ENCODE measurements at regions not wholly inside any gene's neighbourhood (a gene's known extent, or its start where the extent isn't known, plus 50 kb on each side); places are given as distances from the start of the nearest gene placed in this dataset.

GRCh38 chr10:32169556-32169955 is 113.3 kb upstream of the KIF5B start:
- no peak for DNase-seq

GRCh38 chr10:32167450-32167849 is 111.2 kb upstream of the KIF5B start:
- DNase-seq = no peak

GRCh38 chr10:32166365-32166764 is 110.1 kb upstream of the KIF5B start:
- no peak for DNase-seq

GRCh38 chr10:32163762-32164148 is 107.5 kb upstream of the KIF5B start:
- no peak for DNase-seq

- DNase-seq = no peak
Measured at GRCh38 chr10:32163071-32163761, 107.0 kb upstream of the KIF5B start.

- DNase-seq = no peak
Measured at GRCh38 chr10:32161586-32161985, 105.4 kb upstream of the KIF5B start.

- no peak for DNase-seq
Measured at GRCh38 chr10:32160864-32161263, 104.6 kb upstream of the KIF5B start.

- no peak for DNase-seq
Measured at GRCh38 chr10:32159264-32159663, 103.0 kb upstream of the KIF5B start.

- DNase-seq = no peak
Measured at GRCh38 chr10:32156031-32156495, 99.8 kb upstream of the KIF5B start.

- no peak for DNase-seq
Measured at GRCh38 chr10:32155075-32155516, 98.9 kb upstream of the KIF5B start.

GRCh38 chr10:32153931-32154330 is 97.7 kb upstream of the KIF5B start:
- no peak for DNase-seq

GRCh38 chr10:32153252-32153651 is 97.0 kb upstream of the KIF5B start:
- no peak for DNase-seq

GRCh38 chr10:32151871-32152270 is 95.6 kb upstream of the KIF5B start:
- DNase-seq = no peak

GRCh38 chr10:32150532-32151101 is 94.4 kb upstream of the KIF5B start:
- no peak for DNase-seq

- DNase-seq = no peak
Measured at GRCh38 chr10:32149252-32149955, 93.2 kb upstream of the KIF5B start.

- DNase-seq = no peak
Measured at GRCh38 chr10:32148864-32149251, 92.6 kb upstream of the KIF5B start.

GRCh38 chr10:32147730-32148129 is 91.5 kb upstream of the KIF5B start:
- DNase-seq = no peak

- DNase-seq = no peak
Measured at GRCh38 chr10:32146166-32146565, 89.9 kb upstream of the KIF5B start.

- no peak for DNase-seq
Measured at GRCh38 chr10:32144817-32145688, 88.8 kb upstream of the KIF5B start.

- DNase-seq = no peak
Measured at GRCh38 chr10:32143302-32143847, 87.2 kb upstream of the KIF5B start.

- no peak for DNase-seq
Measured at GRCh38 chr10:32142646-32143045, 86.4 kb upstream of the KIF5B start.

GRCh38 chr10:32141018-32141807 is 85.0 kb upstream of the KIF5B start:
- no peak for DNase-seq

Data from COR-L47 (cell line).